Endodermal cell (in vitro differentiated cells): ENCODE measurements at regions not wholly inside any gene's neighbourhood (a gene's known extent, or its start where the extent isn't known, plus 50 kb on each side); places are given as distances from the start of the nearest gene placed in this dataset.

Experiments used
- DNase-seq: peaks from one replicate; pipeline ENCODE4 v3.0.0-alpha.2; 2017
- H3K27ac ChIP-seq: 2 replicates; pipeline ENCODE4 v1.5.1; 2013; ENCODE audit warnings: mild to moderate bottlenecking, low read depth, low read length, moderate library complexity
- H3K27me3 ChIP-seq: 2 replicates; pipeline ENCODE4 v1.6.1; 2013; ENCODE audit warnings: mild to moderate bottlenecking, low read length, moderate library complexity; ENCODE audit not compliant: insufficient read depth, control insufficient read depth, poor library complexity, severe bottlenecking
- H3K36me3 ChIP-seq: 2 replicates; pipeline ENCODE4 v1.7.0; 2013; ENCODE audit warnings: mild to moderate bottlenecking, low read length, moderate library complexity; ENCODE audit not compliant: control insufficient read depth, insufficient read depth
- H3K4me1 ChIP-seq: one replicate; pipeline ENCODE4 v1.7.0; 2013; ENCODE audit warnings: low read length; ENCODE audit not compliant: control insufficient read depth, insufficient read depth
- H3K4me3 ChIP-seq: 2 replicates; pipeline ENCODE4 v1.5.1; 2013; ENCODE audit warnings: mild to moderate bottlenecking, low read length, moderate library complexity
- H3K9ac ChIP-seq: 2 replicates; pipeline ENCODE4 v1.6.1; 2013; ENCODE audit warnings: mild to moderate bottlenecking, low read length, moderate library complexity; ENCODE audit not compliant: poor library complexity, severe bottlenecking; ENCODE audit errors: extremely low read depth
- H3K9me3 ChIP-seq: 2 replicates; pipeline ENCODE4 v1.6.1; 2013; ENCODE audit warnings: mild to moderate bottlenecking, low read length, moderate library complexity; ENCODE audit not compliant: control insufficient read depth
- H3K27ac Mint-ChIP-seq: 2 replicates; pipeline ENCODE4 v1.8.0; 2020; ENCODE audit warnings: mixed read lengths
- H3K27me3 Mint-ChIP-seq: 2 replicates; pipeline ENCODE4 v1.8.0; 2021; ENCODE audit warnings: mild to moderate bottlenecking, mixed read lengths; ENCODE audit not compliant: insufficient read depth
- H3K36me3 Mint-ChIP-seq: 2 replicates; pipeline ENCODE4 v1.8.0; 2020; ENCODE audit warnings: low read depth, mixed read lengths
- H3K4me1 Mint-ChIP-seq: 2 replicates; pipeline ENCODE4 v1.8.0; 2020; ENCODE audit warnings: mixed read lengths
- H3K4me3 Mint-ChIP-seq: 2 replicates; pipeline ENCODE4 v1.8.0; 2020; ENCODE audit warnings: mild to moderate bottlenecking, moderate library complexity, mixed read lengths
- H3K9me3 Mint-ChIP-seq: 2 replicates; pipeline ENCODE4 v1.8.0; 2020; ENCODE audit warnings: mild to moderate bottlenecking, mixed read lengths
- WGBS, 2 experiments: methylation state at CpG; one replicate each; pipeline versions ENCODE4 v1.1.5 to v1.1.7; 2013; ENCODE audit warnings: missing lambda C conversion rate in 2 of 2, mixed read lengths in 1 of 2; ENCODE audit not compliant: insufficient coverage in 1 of 2, insufficient read length in 1 of 2; 5-methylcytosine and 5-hydroxymethylcytosine counted together
- TF ChIP-seq, protein P1 (sequence below): fragments of 200-600 bp; sonication (generic); conservative IDR thresholded peaks from 2 replicates; pipeline ENCODE4 v1.5.0; 2021; ENCODE audit warnings: antibody characterized with exemption, mild to moderate bottlenecking

DNA sequence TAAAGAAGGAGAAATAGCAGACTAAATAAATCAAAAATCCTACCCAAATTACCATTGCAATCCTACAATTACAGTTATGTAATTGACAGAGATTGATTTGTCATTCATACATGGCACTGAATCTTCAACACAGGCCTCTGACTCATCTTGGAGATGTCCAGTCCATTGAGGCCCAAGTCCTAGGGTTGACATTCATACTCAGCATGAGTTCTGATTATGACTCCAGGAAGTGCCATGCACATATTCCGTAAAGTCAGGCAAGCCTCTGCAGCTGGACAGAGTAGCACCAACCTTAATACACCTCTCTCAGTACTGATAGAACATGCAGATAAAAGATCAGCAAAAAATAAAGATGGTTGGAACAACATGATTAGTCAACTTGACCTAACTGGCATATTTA is 353.7 kb upstream of the NFE2L3 start:
- TF ChIP-seq, protein P1, sequence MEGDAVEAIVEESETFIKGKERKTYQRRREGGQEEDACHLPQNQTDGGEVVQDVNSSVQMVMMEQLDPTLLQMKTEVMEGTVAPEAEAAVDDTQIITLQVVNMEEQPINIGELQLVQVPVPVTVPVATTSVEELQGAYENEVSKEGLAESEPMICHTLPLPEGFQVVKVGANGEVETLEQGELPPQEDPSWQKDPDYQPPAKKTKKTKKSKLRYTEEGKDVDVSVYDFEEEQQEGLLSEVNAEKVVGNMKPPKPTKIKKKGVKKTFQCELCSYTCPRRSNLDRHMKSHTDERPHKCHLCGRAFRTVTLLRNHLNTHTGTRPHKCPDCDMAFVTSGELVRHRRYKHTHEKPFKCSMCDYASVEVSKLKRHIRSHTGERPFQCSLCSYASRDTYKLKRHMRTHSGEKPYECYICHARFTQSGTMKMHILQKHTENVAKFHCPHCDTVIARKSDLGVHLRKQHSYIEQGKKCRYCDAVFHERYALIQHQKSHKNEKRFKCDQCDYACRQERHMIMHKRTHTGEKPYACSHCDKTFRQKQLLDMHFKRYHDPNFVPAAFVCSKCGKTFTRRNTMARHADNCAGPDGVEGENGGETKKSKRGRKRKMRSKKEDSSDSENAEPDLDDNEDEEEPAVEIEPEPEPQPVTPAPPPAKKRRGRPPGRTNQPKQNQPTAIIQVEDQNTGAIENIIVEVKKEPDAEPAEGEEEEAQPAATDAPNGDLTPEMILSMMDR: no peak
- Mint-ChIP-seq H3K9me3 (no peaks in the 10 kb centered on the region), H3K4me1 (no peaks in the 10 kb centered on the region), H3K36me3 (no peaks in the 10 kb centered on the region), H3K27ac (no peak overlapping the region), H3K27me3 (no peaks in the 10 kb centered on the region), H3K4me3 (no peak overlapping the region)
- H3K27ac ChIP-seq: no peak overlapping the region
- H3K9me3 ChIP-seq: no peaks in the 10 kb centered on the region
- no peak overlapping the region for H3K9ac ChIP-seq
- H3K36me3 ChIP-seq: no peaks in the 10 kb centered on the region
- 93% methylated on average over 1 of the region's 1 CpG; no CpG with 5 or more reads in 1 of the 2 experiments for WGBS, 2 experiments
- no peaks in the 10 kb centered on the region for H3K4me1 ChIP-seq
- H3K4me3 ChIP-seq: no peak overlapping the region
- DNase-seq: no peak
- H3K27me3 ChIP-seq: no peaks in the 10 kb centered on the region

DNA sequence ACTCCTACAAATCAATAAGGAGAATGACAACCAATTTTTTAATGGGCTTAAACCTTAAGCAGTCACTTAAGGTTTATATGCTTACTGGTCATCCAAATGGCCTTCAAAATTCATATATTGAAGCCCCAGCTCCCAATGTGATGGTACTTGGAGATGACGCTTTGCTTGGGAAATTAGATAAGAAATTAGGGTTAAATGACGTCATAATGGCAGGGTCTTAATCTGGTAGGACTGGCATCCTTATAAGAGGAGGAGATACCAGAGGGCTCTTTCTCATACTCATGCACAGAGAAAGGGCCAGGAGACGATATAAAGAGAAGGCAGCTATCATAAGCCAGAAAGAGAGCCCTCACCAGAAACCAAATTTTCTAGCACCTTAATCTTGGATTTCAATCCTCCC is 350.8 kb upstream of the NFE2L3 start:
- no peak overlapping the region for H3K9ac ChIP-seq
- H3K36me3 ChIP-seq: no peaks in the 10 kb centered on the region
- Mint-ChIP-seq H3K27ac (no peak overlapping the region), H3K4me1 (no peaks in the 10 kb centered on the region), H3K36me3 (no peaks in the 10 kb centered on the region), H3K4me3 (no peak overlapping the region), H3K27me3 (no peaks in the 10 kb centered on the region), H3K9me3 (no peaks in the 10 kb centered on the region)
- no peak for DNase-seq
- H3K9me3 ChIP-seq: no peaks in the 10 kb centered on the region
- H3K4me3 ChIP-seq: no peak overlapping the region
- H3K4me1 ChIP-seq: no peaks in the 10 kb centered on the region
- H3K27me3 ChIP-seq: no peaks in the 10 kb centered on the region
- TF ChIP-seq, protein P1: no peak
- WGBS, 2 experiments: 85 to 100% methylated on average over 2 to 3 of the region's 3 CpGs
- no peak overlapping the region for H3K27ac ChIP-seq

DNA sequence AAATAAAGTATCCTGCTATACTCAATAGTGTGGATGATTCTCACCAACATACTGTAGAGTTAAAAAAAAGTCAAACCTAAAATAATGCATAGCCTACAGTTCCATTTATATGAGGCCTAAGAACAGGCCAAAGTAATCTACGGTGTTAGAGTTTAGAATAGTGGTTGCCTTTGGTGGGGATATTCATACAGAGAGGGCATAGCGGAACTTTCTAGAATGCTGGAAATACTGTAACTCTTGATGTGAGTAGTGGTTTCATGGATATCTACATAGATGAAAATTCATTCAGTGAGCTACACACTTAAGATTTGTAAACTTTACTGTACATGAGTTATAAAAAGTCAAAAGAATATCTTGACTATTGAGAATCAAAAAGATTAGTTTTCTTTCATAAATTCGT is 349.9 kb upstream of the NFE2L3 start:
- Histone ChIP-seq H3K36me3 (no peaks in the 10 kb centered on the region), H3K9me3 (no peaks in the 10 kb centered on the region), H3K9ac (no peak overlapping the region), H3K27me3 (no peaks in the 10 kb centered on the region), H3K4me3 (no peak overlapping the region), H3K4me1 (no peaks in the 10 kb centered on the region), H3K27ac (no peak overlapping the region)
- H3K27me3 Mint-ChIP-seq: no peaks in the 10 kb centered on the region
- DNase-seq: no peak
- no peaks in the 10 kb centered on the region for H3K4me1 Mint-ChIP-seq
- TF ChIP-seq, protein P1: no peak
- no peaks in the 10 kb centered on the region for H3K36me3 Mint-ChIP-seq
- 88 to 95% methylated on average over 2 to 3 of the region's 3 CpGs for WGBS, 2 experiments
- no peak overlapping the region for H3K4me3 Mint-ChIP-seq
- no peaks in the 10 kb centered on the region for H3K9me3 Mint-ChIP-seq
- H3K27ac Mint-ChIP-seq: no peak overlapping the region
